ENCODE measurements at regions not wholly inside any gene's neighbourhood (a gene's known extent, or its start where the extent isn't known, plus 50 kb on each side); places are given as distances from the start of the nearest gene placed in this dataset. TPM values are rescaled to one million over a fixed set of nuclear protein-coding genes. Genes with fewer than 3 reads are reported as not detected.

DNA sequence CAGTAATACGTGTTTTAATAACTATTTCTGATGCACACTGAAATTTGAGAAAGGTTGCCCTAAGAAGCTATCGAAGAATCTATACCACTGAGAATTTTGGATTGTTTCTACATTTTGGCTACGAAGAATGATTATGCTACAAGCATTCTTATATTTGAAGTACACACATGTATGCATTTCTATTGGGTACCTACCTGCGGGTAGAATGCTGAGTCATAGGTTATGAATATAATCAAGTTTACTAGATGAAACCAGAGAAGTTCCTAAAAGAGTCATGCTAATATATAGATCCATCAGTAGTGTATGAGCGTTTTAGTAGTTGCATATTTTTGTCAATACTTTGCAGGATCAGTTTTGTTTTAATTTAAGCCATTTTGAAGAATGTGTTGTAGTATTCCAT, 62.0 kb upstream of the PCDH20 start:
- Histone ChIP-seq H3K4me3 (ENCODE audit: low read depth, low read length) (no peak overlapping the region), H3K4me1 (ENCODE audit: insufficient read depth) (no peaks in the 10 kb centered on the region), H3K36me3 (ENCODE audit: insufficient read depth) (no peaks in the 10 kb centered on the region), H3K27ac (ENCODE audit: low read depth) (no peak overlapping the region)
- no peak for DNase-seq (ENCODE audit: extremely low spot score)
- WGBS: 89% methylated on average over 5 of the region's 5 CpGs

DNA sequence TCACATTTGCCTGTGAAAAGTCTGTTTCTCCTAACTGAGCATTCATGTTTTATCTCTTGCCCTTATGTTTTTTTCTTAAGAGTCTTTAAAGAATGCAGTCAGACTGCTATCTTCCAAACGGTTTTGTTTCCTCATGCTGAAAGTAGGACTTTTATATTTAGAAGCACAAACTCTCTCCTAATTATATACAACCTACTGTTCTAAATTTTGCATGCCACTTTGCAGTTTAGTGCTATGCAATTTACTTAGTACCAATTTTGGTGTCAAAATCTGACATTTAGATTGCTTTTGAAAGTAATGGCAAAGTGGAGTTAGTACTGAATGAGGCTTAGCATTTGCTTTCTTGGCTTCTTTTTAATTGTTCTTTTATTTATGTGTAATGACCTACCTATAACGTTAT, 55.1 kb upstream of the PCDH20 start:
- Histone ChIP-seq H3K4me3 (ENCODE audit: low read depth, low read length) (no peak overlapping the region), H3K4me1 (ENCODE audit: insufficient read depth) (no peaks in the 10 kb centered on the region), H3K36me3 (ENCODE audit: insufficient read depth) (no peaks in the 10 kb centered on the region), H3K27ac (ENCODE audit: low read depth) (no peak overlapping the region)
- WGBS: 19% methylated on average over 2 of the region's 2 CpGs
- no peak for DNase-seq (ENCODE audit: extremely low spot score)

DNA sequence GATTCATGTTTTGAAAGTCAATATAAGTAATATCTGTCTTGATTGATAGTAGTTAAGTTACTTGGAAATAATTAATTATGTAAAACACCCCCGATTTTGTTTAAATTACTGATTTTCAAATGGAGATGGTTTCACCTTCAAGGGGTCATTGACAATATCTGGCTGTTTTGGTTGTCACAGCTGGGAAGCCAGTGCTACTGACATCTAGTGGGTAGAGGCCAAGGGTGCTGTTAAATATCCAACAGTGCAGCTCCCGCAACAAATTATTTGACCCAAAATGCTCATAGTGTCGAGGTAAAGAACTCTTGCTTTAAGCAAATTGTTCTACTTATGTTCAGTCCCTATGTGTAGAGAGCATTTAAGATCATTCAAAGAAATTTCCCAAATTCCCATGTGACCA, 50.6 kb upstream of the PCDH20 start:
- H3K27ac ChIP-seq (ENCODE audit: low read depth): no peak overlapping the region
- H3K4me1 ChIP-seq (ENCODE audit: insufficient read depth): no peaks in the 10 kb centered on the region
- no peak overlapping the region for H3K4me3 ChIP-seq (ENCODE audit: low read depth, low read length)
- no peak for DNase-seq (ENCODE audit: extremely low spot score)
- 59% methylated on average over 3 of the region's 3 CpGs for WGBS
- H3K36me3 ChIP-seq (ENCODE audit: insufficient read depth): no peaks in the 10 kb centered on the region

Small RNAs in the stretch of these regions (small RNA-seq; reads per million reads assigned to genes)
- gene AL353765.1 (not detected), gene AL356102.1 (not detected), gene MIR4704 (not detected), gene MIR548X2 (not detected), gene RNU6-81P (not detected)
